IPS-20b (cell line): ENCODE measurements at regions not wholly inside any gene's neighbourhood (a gene's known extent, or its start where the extent isn't known, plus 50 kb on each side); places are given as distances from the start of the nearest gene placed in this dataset.

Experiments
- H3K27ac ChIP-seq: one replicate; pipeline ENCODE4 v1.5.1; 2013; ENCODE audit warnings: low read length
- H3K27me3 ChIP-seq: 2 replicates; pipeline ENCODE4 v1.6.1; 2013; ENCODE audit warnings: mild to moderate bottlenecking, low read length, inconsistent platforms; ENCODE audit not compliant: insufficient read depth
- H3K36me3 ChIP-seq: 2 replicates; pipeline ENCODE4 v1.6.1; 2013; ENCODE audit warnings: low read depth, mild to moderate bottlenecking, inconsistent platforms, low read length, moderate library complexity; ENCODE audit not compliant: insufficient read depth
- H3K4me1 ChIP-seq: 2 replicates; pipeline ENCODE4 v1.6.1; 2013; ENCODE audit warnings: mild to moderate bottlenecking, control low read depth, inconsistent platforms, low read length, moderate library complexity; ENCODE audit not compliant: insufficient read depth
- H3K4me3 ChIP-seq: 2 replicates; pipeline ENCODE4 v1.5.1; 2013; ENCODE audit warnings: mild to moderate bottlenecking, low read length, inconsistent platforms
- H3K9ac ChIP-seq: 2 replicates; pipeline ENCODE4 v1.6.1; 2013; ENCODE audit warnings: low read depth, mild to moderate bottlenecking, inconsistent platforms, low read length, moderate library complexity
- H3K9me3 ChIP-seq: 2 replicates; pipeline ENCODE4 v1.6.1; 2013; ENCODE audit warnings: mild to moderate bottlenecking, low read depth, low read length, inconsistent platforms; ENCODE audit not compliant: insufficient read depth

GRCh38 chr7:109331423-109331822, 761.7 kb downstream of the DNAJB9 start:
- Histone ChIP-seq H3K9ac (no peak overlapping the region), H3K4me1 (no peaks in the 10 kb centered on the region), H3K9me3 (no peaks in the 10 kb centered on the region), H3K27ac (no peak overlapping the region), H3K36me3 (no peaks in the 10 kb centered on the region), H3K27me3 (no peaks in the 10 kb centered on the region), H3K4me3 (no peak overlapping the region)

- Histone ChIP-seq H3K4me1 (no peaks in the 10 kb centered on the region), H3K27me3 (no peaks in the 10 kb centered on the region), H3K27ac (no peak overlapping the region), H3K4me3 (no peak overlapping the region), H3K9me3 (no peaks in the 10 kb centered on the region), H3K36me3 (no peaks in the 10 kb centered on the region), H3K9ac (no peak overlapping the region)
Measured at GRCh38 chr7:109335951-109336350, 766.3 kb downstream of the DNAJB9 start.

- Histone ChIP-seq H3K4me3 (no peak overlapping the region), H3K9ac (no peak overlapping the region), H3K9me3 (no peaks in the 10 kb centered on the region), H3K27ac (no peak overlapping the region), H3K4me1 (no peaks in the 10 kb centered on the region), H3K27me3 (no peaks in the 10 kb centered on the region), H3K36me3 (no peaks in the 10 kb centered on the region)
Measured at GRCh38 chr7:109336531-109336930, 766.9 kb downstream of the DNAJB9 start.

- Histone ChIP-seq H3K27ac (no peak overlapping the region), H3K9ac (no peak overlapping the region), H3K9me3 (no peaks in the 10 kb centered on the region), H3K36me3 (no peaks in the 10 kb centered on the region), H3K4me3 (no peak overlapping the region), H3K4me1 (no peaks in the 10 kb centered on the region), H3K27me3 (no peaks in the 10 kb centered on the region)
Measured at GRCh38 chr7:109343678-109344077, 774.0 kb downstream of the DNAJB9 start.

- H3K9me3 ChIP-seq, result no peaks in the 10 kb centered on the region
- no peaks in the 10 kb centered on the region for H3K4me1 ChIP-seq
- no peaks in the 10 kb centered on the region for H3K27me3 ChIP-seq
- H3K36me3 ChIP-seq, result no peaks in the 10 kb centered on the region
- H3K27ac ChIP-seq, result no peak overlapping the region
- no peak overlapping the region for H3K4me3 ChIP-seq
- H3K9ac ChIP-seq, result no peak overlapping the region
Measured at GRCh38 chr7:109351493-109351892, 781.8 kb downstream of the DNAJB9 start.

GRCh38 chr7:109354000-109354399, 784.3 kb downstream of the DNAJB9 start:
- Histone ChIP-seq H3K27me3 (no peaks in the 10 kb centered on the region), H3K4me1 (no peaks in the 10 kb centered on the region), H3K36me3 (no peaks in the 10 kb centered on the region), H3K4me3 (no peak overlapping the region), H3K9ac (no peak overlapping the region), H3K27ac (no peak overlapping the region), H3K9me3 (no peaks in the 10 kb centered on the region)

- no peaks in the 10 kb centered on the region for H3K4me1 ChIP-seq
- no peaks in the 10 kb centered on the region for H3K27me3 ChIP-seq
- H3K4me3 ChIP-seq, result no peak overlapping the region
- no peak overlapping the region for H3K9ac ChIP-seq
- H3K9me3 ChIP-seq, result no peaks in the 10 kb centered on the region
- no peak overlapping the region for H3K27ac ChIP-seq
- no peaks in the 10 kb centered on the region for H3K36me3 ChIP-seq
Measured at GRCh38 chr7:109354552-109354951, 784.9 kb downstream of the DNAJB9 start.

GRCh38 chr7:109375823-109376222, 806.1 kb downstream of the DNAJB9 start:
- no peak overlapping the region for H3K27ac ChIP-seq

GRCh38 chr7:109376576-109376975, 806.9 kb downstream of the DNAJB9 start:
- H3K4me3 ChIP-seq, result no peak overlapping the region
- no peak overlapping the region for H3K27ac ChIP-seq
- no peak overlapping the region for H3K9ac ChIP-seq
- H3K4me1 ChIP-seq, result no peaks in the 10 kb centered on the region
- H3K9me3 ChIP-seq, result no peaks in the 10 kb centered on the region
- H3K27me3 ChIP-seq, result no peaks in the 10 kb centered on the region
- H3K36me3 ChIP-seq, result no peaks in the 10 kb centered on the region

More at GRCh38 chr7:109375823-109376222, 806.1 kb downstream of the DNAJB9 start:
- H3K9me3 ChIP-seq, result no peaks in the 10 kb centered on the region
- no peak overlapping the region for H3K4me3 ChIP-seq
- no peaks in the 10 kb centered on the region for H3K4me1 ChIP-seq
- no peaks in the 10 kb centered on the region for H3K27me3 ChIP-seq
- no peak overlapping the region for H3K9ac ChIP-seq
- H3K36me3 ChIP-seq, result no peaks in the 10 kb centered on the region

GRCh38 chr7:109377076-109377884, 807.6 kb downstream of the DNAJB9 start:
- Histone ChIP-seq H3K27ac (no peak overlapping the region), H3K36me3 (no peaks in the 10 kb centered on the region), H3K9me3 (no peaks in the 10 kb centered on the region), H3K4me3 (no peak overlapping the region), H3K9ac (no peak overlapping the region), H3K27me3 (no peaks in the 10 kb centered on the region), H3K4me1 (no peaks in the 10 kb centered on the region)

- no peak overlapping the region for H3K27ac ChIP-seq
- H3K4me1 ChIP-seq, result no peaks in the 10 kb centered on the region
- H3K27me3 ChIP-seq, result no peaks in the 10 kb centered on the region
- no peaks in the 10 kb centered on the region for H3K36me3 ChIP-seq
- no peak overlapping the region for H3K9ac ChIP-seq
- H3K4me3 ChIP-seq, result no peak overlapping the region
- no peaks in the 10 kb centered on the region for H3K9me3 ChIP-seq
Measured at GRCh38 chr7:109386959-109387358, 817.3 kb downstream of the DNAJB9 start.

- no peaks in the 10 kb centered on the region for H3K9me3 ChIP-seq
- no peak overlapping the region for H3K9ac ChIP-seq
- no peaks in the 10 kb centered on the region for H3K27me3 ChIP-seq
- H3K36me3 ChIP-seq, result no peaks in the 10 kb centered on the region
- no peak overlapping the region for H3K4me3 ChIP-seq
- no peak overlapping the region for H3K27ac ChIP-seq
- no peaks in the 10 kb centered on the region for H3K4me1 ChIP-seq
Measured at GRCh38 chr7:109387530-109387929, 817.9 kb downstream of the DNAJB9 start.
